Kidney glomerular epithelial cell (primary cell): ENCODE measurements at regions not wholly inside any gene's neighbourhood (a gene's known extent, or its start where the extent isn't known, plus 50 kb on each side); places are given as distances from the start of the nearest gene placed in this dataset.
A peak's percentile ranks its signal among the peaks of the same experiment; 100 is the strongest.
"Not testable (repeated sequence)": the region's sequence is repeated elsewhere in the genome, so short reads cannot be mapped to it uniquely, and the experiment has no call there.

Experiments
- DNase-seq: peaks from one replicate; lab custom pipeline; 2025; lab: John Stamatoyannopoulos, UW

- DNase-seq, result no peak
Measured at GRCh38 chr13:89052699-89053098, 1381.5 kb downstream of the SLITRK5 start.

- DNase-seq, result no peak
Measured at GRCh38 chr13:89053418-89053817, 1382.2 kb downstream of the SLITRK5 start.

- no peak for DNase-seq
Measured at GRCh38 chr13:89057274-89057673, 1386.1 kb downstream of the SLITRK5 start.

GRCh38 chr13:89057862-89058261, 1386.7 kb downstream of the SLITRK5 start:
- DNase-seq, result no peak

- no peak for DNase-seq
Measured at GRCh38 chr13:89061821-89062220, 1390.7 kb downstream of the SLITRK5 start.

GRCh38 chr13:89066868-89067466, 1395.8 kb downstream of the SLITRK5 start:
- peak; percentile 53 for DNase-seq

GRCh38 chr13:89072979-89073378, 1401.8 kb downstream of the SLITRK5 start:
- DNase-seq, result no peak

- no peak for DNase-seq
Measured at GRCh38 chr13:89076622-89077021, 1405.5 kb downstream of the SLITRK5 start.

GRCh38 chr13:89082623-89083022, 1411.5 kb downstream of the SLITRK5 start:
- DNase-seq, result no peak

- DNase-seq, result not testable (repeated sequence)
Measured at GRCh38 chr13:89088107-89088506, 1416.9 kb downstream of the SLITRK5 start.

GRCh38 chr13:89097994-89098393, 1426.8 kb downstream of the SLITRK5 start:
- no peak for DNase-seq

GRCh38 chr13:89113744-89114143, 1442.6 kb downstream of the SLITRK5 start:
- DNase-seq, result no peak

- DNase-seq, result no peak
Measured at GRCh38 chr13:89115307-89115706, 1444.1 kb downstream of the SLITRK5 start.

- DNase-seq, result no peak
Measured at GRCh38 chr13:89136678-89137077, 1465.5 kb downstream of the SLITRK5 start.

- DNase-seq, result no peak
Measured at GRCh38 chr13:89150362-89150761, 1479.2 kb downstream of the SLITRK5 start.

GRCh38 chr13:89153941-89154340, 1482.8 kb downstream of the SLITRK5 start:
- DNase-seq, result no peak

- DNase-seq, result no peak
Measured at GRCh38 chr13:89163096-89163495, 1491.9 kb downstream of the SLITRK5 start.

GRCh38 chr13:89165685-89166084, 1494.5 kb downstream of the SLITRK5 start:
- DNase-seq, result no peak

- DNase-seq, result no peak
Measured at GRCh38 chr13:89169951-89170350, 1498.8 kb downstream of the SLITRK5 start.

- DNase-seq, result no peak
Measured at GRCh38 chr13:89181041-89181440, 1509.9 kb downstream of the SLITRK5 start.

- DNase-seq, result no peak
Measured at GRCh38 chr13:89199138-89199537, 1528.0 kb downstream of the SLITRK5 start.

- no peak for DNase-seq
Measured at GRCh38 chr13:89204435-89204834, 1533.3 kb downstream of the SLITRK5 start.

- no peak for DNase-seq
Measured at GRCh38 chr13:89205856-89206520, 1534.8 kb downstream of the SLITRK5 start.

GRCh38 chr13:89212186-89212585, 1541.0 kb downstream of the SLITRK5 start:
- no peak for DNase-seq
